ENCODE measurements at regions not wholly inside any gene's neighbourhood (a gene's known extent, or its start where the extent isn't known, plus 50 kb on each side); places are given as distances from the start of the nearest gene placed in this dataset.

- no peak for DNase-seq (ENCODE audit: low read depth in 2 of 2)
Observed at GRCh38 chr21:35430260-35430659, 381.2 kb upstream of the RUNX1 start.

GRCh38 chr21:35428937-35429336 is 379.8 kb upstream of the RUNX1 start:
- DNase-seq (ENCODE audit: low read depth in 2 of 2) = no peak

- no peak for DNase-seq (ENCODE audit: low read depth in 2 of 2)
Observed at GRCh38 chr21:35428489-35428888, 379.4 kb upstream of the RUNX1 start.

- no peak for DNase-seq (ENCODE audit: low read depth in 2 of 2)
Observed at GRCh38 chr21:35428001-35428320, 378.9 kb upstream of the RUNX1 start.

GRCh38 chr21:35427320-35428000 is 378.4 kb upstream of the RUNX1 start:
- DNase-seq (ENCODE audit: low read depth in 2 of 2) = no peak

- DNase-seq (ENCODE audit: low read depth in 2 of 2) = no peak
Observed at GRCh38 chr21:35426897-35427296, 377.8 kb upstream of the RUNX1 start.

GRCh38 chr21:35426469-35426868 is 377.4 kb upstream of the RUNX1 start:
- DNase-seq (ENCODE audit: low read depth in 2 of 2) = no peak

GRCh38 chr21:35424122-35424521 is 375.0 kb upstream of the RUNX1 start:
- DNase-seq (ENCODE audit: low read depth in 2 of 2) = no peak

GRCh38 chr21:35423709-35424108 is 374.6 kb upstream of the RUNX1 start:
- DNase-seq (ENCODE audit: low read depth in 2 of 2) = no peak

- DNase-seq (ENCODE audit: low read depth in 2 of 2) = no peak
Observed at GRCh38 chr21:35422011-35422410, 372.9 kb upstream of the RUNX1 start.

- no peak for DNase-seq (ENCODE audit: low read depth in 2 of 2)
Observed at GRCh38 chr21:35421221-35421620, 372.1 kb upstream of the RUNX1 start.

GRCh38 chr21:35420656-35421055 is 371.6 kb upstream of the RUNX1 start:
- DNase-seq (ENCODE audit: low read depth in 2 of 2) = no peak

- no peak for DNase-seq (ENCODE audit: low read depth in 2 of 2)
Observed at GRCh38 chr21:35417762-35418161, 368.7 kb upstream of the RUNX1 start.

GRCh38 chr21:35416866-35417489 is 367.9 kb upstream of the RUNX1 start:
- DNase-seq (ENCODE audit: low read depth in 2 of 2) = no peak

GRCh38 chr21:35414507-35415139 is 365.5 kb upstream of the RUNX1 start:
- no peak for DNase-seq (ENCODE audit: low read depth in 2 of 2)

GRCh38 chr21:35414056-35414455 is 365.0 kb upstream of the RUNX1 start:
- DNase-seq (ENCODE audit: low read depth in 2 of 2) = no peak

GRCh38 chr21:35412231-35412630 is 363.1 kb upstream of the RUNX1 start:
- DNase-seq (ENCODE audit: low read depth in 2 of 2) = no peak

- no peak for DNase-seq (ENCODE audit: low read depth in 2 of 2)
Observed at GRCh38 chr21:35411434-35411833, 362.3 kb upstream of the RUNX1 start.

GRCh38 chr21:35410656-35411055 is 361.6 kb upstream of the RUNX1 start:
- no peak for DNase-seq (ENCODE audit: low read depth in 2 of 2)

GRCh38 chr21:35410123-35410522 is 361.0 kb upstream of the RUNX1 start:
- no peak for DNase-seq (ENCODE audit: low read depth in 2 of 2)

GRCh38 chr21:35408401-35408800 is 359.3 kb upstream of the RUNX1 start:
- no peak for DNase-seq (ENCODE audit: low read depth in 2 of 2)

GRCh38 chr21:35406635-35407034 is 357.5 kb upstream of the RUNX1 start:
- DNase-seq (ENCODE audit: low read depth in 2 of 2) = no peak

GRCh38 chr21:35405981-35406380 is 356.9 kb upstream of the RUNX1 start:
- DNase-seq (ENCODE audit: low read depth in 2 of 2) = no peak
